ENCODE measurements at regions not wholly inside any gene's neighbourhood (a gene's known extent, or its start where the extent isn't known, plus 50 kb on each side); places are given as distances from the start of the nearest gene placed in this dataset.
"Not testable (repeated sequence)": the region's sequence is repeated elsewhere in the genome, so short reads cannot be mapped to it uniquely, and the experiment has no call there.

- DNase-seq: no peak
These were observed 404.8 kb downstream of the EPHA5 start for GRCh38 chr4:65265526-65265925.

DNA sequence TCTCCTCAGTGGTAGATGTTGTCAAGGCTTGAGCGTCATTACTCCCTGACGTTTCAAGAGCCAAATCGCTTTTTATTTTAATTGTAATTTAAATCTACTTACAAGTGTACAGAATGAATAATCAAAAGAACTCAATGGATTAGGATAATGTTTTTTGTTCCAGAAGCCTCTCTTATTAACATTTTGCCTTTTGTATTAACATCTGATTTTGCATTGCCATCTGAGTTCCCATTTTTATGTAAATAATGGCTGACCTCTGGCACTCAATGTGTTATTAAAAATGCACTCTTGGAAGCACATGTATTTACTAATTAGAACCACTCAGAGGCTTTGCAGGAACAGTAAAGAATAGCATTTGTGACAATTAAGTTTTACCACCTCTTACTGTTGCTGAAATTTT lies 411.0 kb downstream of the EPHA5 start:
- no peak for DNase-seq

GRCh38 chr4:65250916-65251315 lies 419.4 kb downstream of the EPHA5 start:
- no peak for DNase-seq

DNA sequence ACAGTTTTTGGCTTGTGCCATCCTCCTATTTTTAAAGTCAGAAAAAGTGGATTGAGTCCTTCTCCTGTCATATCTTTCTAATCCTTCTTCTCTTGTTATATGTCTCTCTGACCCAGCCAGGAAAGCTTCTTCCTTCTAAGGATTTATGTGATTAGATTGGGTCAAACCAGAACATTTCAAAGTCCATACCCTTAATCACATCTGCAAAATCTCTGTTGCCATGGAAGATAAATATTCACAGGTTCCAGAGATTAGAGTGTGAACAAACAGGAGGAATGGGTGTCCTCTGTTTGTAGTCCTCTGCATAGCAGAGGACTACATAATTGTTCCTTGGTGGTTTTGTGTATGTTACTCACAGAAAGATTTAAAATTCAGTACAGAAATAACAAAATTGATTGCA lies 421.2 kb downstream of the EPHA5 start:
- no peak for DNase-seq

DNA sequence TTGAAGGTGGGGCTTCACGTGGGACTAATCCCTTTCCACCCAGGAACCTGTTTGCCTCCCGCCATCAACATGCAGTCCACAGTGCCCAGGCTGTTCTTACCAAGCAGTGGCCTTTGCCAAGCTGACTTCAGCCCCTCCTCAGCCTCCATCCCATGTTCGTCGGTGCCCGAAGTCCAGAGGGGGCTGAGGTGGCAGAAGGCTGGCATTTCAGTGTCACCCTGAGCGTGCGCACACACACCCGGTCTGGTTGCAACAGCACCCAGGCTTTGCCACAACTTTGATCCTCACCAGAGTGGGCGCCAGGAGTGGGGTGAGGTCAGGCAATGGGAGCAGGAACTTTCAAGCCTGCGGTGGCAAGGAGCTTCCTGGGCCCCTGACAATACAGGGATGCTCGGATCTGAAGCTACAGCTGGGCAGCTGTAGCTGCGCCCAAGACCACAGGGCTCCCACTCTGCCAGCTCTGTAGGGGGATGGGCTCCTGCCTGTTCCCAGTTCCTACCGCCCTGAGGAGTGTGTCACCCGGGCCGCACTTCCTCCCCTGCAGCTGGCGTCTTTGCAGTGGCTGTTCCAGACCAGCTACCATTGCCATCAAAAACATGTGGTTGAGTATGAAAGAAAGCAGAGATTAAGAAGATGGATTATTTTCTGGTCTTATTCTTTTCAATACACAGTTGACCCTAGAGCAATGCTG lies 428.0 kb downstream of the EPHA5 start:
- no peak for DNase-seq

DNA sequence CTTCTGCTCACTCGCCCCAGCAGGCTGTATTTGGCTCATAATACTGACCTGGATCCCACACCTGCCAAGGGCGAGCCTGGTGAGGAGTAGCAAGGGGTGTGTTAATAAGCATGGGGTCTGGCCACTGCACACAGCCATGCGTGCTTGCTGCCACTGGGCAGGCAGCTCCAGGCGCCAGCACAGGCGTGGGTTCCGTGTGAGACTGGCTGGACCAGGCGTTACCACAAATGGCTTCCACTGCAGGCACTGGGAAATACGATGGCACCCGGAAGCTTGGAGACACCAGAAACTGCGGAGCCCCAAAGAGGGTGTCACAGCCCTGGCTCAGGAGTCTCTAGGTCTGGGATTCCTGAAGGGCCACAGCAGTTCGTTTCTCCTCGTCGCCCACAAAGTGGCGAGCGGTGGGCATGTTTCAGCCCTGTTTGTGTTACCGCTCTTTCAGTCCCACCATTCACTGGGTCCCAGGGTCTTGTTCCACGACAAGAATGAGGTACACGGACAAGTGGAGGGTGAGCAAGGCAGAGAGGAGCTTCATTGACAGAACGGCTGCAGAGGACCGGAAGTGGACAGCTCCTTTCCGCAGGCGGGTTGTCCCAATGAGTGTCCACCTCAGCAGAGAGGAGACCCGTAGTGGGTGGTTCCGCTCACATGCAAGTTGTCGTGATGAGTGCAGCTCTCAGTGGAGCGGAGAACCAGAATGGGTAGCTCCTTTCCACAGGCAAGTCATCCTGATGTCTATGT lies 428.9 kb downstream of the EPHA5 start:
- DNase-seq: no peak

DNA sequence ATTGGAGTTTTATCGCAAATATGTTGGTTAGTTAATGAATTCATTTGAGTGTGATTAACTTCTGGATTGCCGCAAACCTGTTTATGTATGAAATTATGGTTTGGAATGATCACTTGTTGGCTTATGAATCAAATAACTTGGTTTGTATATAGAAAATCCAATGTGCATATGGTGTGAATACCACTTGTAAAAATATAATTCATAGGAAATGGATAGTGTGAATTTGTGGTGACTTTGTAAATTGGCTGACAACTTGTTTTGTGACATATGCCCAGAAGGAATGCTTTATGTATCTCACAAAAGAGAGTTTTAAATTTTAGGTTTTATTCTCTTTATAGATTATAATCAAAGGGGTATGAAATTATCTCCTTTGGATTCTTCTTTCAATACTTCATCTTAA lies 436.2 kb downstream of the EPHA5 start:
- no peak for DNase-seq

- no peak for DNase-seq
These were observed 442.7 kb downstream of the EPHA5 start for GRCh38 chr4:65227628-65228027.

DNA sequence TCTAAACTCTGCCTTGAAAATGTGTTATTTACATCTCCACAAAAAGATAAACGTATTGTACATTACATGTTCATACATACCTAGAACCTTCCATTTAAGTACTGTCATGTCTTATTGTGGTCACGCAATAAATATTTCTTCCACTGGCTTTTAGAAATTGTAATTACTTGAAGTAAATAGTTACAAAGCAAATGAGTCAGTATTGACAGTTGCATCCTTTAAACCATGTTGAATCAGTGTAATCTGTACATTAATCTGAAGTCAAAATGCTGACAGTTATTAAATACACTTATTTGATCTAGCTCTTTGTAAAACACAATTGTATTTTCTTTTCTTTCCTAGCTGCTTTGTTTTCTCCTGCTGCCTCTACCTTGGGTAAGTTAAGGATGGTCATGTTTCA lies 446.7 kb downstream of the EPHA5 start:
- no peak for DNase-seq

DNA sequence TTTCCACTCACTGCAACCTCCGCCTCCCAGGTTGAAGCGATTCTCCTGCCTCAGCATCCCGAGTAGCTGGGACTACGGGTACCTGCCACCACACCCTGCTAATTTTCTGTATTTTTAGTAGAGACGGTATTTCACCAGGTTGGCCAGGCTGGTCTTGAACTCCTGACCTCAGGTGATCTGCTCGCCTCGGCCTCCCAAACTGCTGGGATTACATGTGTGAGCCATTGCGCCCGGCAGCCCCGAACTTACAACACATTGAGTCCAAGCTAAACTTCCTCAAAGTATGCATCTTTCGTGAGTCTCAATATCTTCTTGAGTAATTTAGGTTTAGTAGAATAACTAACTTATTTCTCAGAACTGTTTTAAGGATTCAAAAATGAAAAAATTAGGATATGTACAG lies 447.2 kb downstream of the EPHA5 start:
- DNase-seq: not testable (repeated sequence)

DNA sequence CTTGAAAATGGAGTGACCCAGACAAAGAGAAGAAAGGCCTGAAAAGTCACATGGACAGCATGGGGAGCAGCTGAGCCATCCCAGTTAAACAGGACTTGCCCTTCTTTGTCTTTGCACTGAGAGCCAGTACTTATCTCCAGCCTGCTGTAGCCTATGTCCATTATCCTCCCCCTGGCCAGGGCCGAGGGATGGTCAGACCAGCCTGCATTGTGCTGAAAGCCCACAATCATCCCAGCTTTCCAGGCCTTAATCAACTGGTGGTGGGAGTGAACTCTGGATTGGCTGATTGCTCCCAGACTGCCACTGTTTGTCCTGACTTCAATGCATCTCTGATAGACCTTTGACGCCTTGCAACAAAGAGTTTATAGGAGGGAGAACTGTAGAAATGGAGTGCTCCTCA lies 453.1 kb downstream of the EPHA5 start:
- no peak for DNase-seq

GRCh38 chr4:65202853-65203236 lies 467.4 kb downstream of the EPHA5 start:
- DNase-seq: no peak

DNA sequence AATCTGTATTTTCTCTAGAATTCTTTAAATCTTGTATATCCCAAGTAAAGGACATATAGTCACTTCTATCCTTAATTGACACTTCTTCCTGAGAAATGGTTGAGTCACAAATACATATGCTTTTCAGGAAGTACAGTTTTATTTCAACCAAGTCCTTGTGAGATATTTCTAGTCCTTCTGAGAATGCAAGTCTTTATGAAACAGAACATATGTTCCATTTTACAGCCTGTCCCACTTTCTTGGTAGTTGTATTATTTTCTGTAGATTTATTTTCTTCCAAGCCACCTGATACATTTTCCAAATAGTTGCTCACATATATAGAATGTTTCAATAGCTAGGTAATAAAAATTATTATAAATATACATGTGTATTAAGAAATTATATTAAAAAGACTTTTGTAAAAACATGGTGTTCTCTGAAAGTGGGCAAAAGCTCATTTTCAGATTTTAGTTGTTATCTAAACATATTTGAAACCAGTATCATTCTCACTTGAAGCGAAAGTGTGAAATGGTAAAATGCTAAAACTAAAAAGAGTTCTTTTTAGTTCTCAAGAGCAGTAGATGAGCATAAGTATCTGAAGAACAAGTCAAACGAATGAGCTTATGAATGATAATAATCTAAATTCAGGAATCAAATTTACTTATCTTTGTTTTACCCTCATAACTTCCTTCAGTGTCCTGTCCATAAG lies 468.0 kb downstream of the EPHA5 start:
- DNase-seq: no peak

DNA sequence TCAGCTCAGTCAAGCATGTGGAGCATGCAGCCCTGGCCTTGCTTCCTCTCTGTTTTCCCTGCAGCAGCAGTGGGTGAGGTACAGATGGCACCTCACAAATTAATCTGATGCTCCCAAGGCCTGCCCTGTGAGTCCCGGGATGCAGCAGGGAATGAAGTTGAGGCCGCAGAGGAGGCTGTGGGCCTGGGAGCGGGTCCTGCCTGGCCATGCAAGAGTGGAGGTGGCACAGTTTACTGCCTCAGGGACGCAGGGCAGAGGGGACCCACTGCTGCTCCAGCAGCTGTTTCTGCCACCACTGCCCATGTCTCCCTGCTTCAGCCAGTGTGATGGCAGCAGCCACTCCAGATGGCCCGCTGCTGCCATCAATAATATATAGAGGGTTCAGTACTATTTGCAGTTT lies 474.6 kb downstream of the EPHA5 start:
- DNase-seq: no peak

- no peak for DNase-seq
These were observed 475.3 kb downstream of the EPHA5 start for GRCh38 chr4:65195002-65195401.

GRCh38 chr4:65193985-65194384 lies 476.3 kb downstream of the EPHA5 start:
- DNase-seq: no peak

DNA sequence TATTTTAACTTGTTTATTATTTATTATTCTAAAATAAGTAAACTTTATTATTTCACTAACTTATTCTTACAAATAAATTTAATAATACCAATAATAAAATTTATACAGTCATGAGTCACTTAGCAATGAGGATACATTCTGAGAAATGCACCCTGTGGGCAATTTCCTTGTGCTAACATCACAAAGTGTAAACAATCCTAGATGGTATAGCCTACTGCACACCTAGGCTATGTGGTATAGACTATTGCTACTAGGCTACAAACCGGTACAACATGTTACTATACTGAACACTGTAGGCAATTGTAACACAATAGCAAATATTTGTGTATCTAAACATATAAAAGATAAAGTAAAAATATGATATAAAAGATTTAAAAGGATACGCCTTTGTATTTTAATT lies 479.5 kb downstream of the EPHA5 start:
- no peak for DNase-seq

GRCh38 chr4:65175585-65175984 lies 494.7 kb downstream of the EPHA5 start:
- no peak for DNase-seq

DNA sequence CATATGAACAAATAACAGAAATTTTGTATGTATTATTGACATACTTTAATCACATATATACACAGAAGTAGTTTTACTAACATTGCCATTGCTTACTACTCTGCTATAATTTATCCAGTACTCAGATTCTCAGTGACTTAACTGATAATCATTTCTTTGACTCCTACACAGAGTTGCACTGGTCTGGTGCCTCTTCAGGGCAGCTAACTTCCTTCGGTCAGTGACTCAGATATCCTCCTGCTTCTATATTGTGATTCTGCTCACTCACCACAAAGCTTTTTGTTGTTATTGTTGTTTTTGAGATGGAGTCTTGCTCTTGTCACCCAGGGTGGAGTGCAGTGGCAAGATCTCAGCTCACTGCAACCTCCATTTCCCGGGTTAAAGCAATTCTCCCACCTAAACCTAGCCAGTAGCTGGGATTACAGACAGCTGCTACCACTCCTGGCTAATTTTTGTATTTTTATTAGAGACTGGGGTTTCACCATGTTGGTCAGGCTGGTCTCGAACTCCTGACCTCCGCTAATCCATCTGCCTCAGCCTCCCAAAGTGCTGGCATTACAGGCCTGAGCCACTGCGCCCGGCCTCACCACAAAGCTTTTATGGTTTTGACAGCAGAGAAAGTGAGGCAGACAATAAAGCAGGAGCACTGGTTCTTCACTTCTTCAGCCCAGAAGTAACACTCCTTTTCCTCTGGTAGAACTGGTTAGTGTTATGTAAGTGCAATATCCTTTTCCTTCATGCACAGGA lies 499.3 kb downstream of the EPHA5 start:
- no peak for DNase-seq

- DNase-seq: no peak
These were observed 502.6 kb downstream of the EPHA5 start for GRCh38 chr4:65167719-65168118.

- no peak for DNase-seq
These were observed 518.1 kb downstream of the EPHA5 start for GRCh38 chr4:65152205-65152604.

DNA sequence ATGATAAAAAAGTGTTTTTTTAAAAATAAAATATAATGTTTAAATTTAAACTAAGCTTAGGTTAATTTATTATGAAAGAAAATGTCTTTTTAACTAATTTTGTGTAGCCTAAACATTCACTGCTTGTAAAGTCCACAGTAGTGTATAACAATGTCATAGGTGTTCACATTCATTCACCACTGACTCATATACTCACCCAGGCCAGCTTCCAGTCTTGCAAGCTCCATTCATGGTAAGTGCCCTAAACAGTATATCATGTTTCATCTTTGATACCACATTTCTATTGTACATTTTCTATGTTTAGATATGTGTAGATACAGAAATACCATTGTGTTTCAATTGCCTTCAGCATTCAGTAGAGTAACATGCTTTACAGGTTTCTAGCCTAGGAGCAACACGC lies 530.3 kb downstream of the EPHA5 start:
- DNase-seq: no peak

GRCh38 chr4:65126200-65126599 lies 544.1 kb downstream of the EPHA5 start:
- DNase-seq: no peak

DNA sequence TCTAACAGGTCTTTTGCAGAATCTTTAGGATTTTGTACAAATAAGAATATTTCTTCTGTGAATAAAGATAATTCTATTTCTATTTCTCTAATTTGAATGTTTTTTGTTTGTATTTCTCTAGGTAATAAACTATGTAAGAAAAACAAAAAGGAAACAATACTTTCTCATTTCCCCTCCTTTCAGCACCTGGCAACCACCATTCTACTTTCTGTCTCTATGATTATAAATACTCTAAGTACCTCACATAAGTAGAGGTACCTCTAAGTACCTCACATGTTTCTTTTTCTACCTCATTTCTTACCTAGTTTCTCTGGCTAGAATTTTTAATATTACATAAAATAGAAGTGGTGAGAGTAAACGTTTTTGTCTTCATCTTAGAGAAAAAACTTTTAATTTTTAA lies 550.0 kb downstream of the EPHA5 start:
- DNase-seq: no peak

All from NCI-H748 treated with DMSO at 0.1 percent for 48 hours (cell line).